ENCODE measurements at regions not wholly inside any gene's neighbourhood (a gene's known extent, or its start where the extent isn't known, plus 50 kb on each side); places are given as distances from the start of the nearest gene placed in this dataset.

DNA sequence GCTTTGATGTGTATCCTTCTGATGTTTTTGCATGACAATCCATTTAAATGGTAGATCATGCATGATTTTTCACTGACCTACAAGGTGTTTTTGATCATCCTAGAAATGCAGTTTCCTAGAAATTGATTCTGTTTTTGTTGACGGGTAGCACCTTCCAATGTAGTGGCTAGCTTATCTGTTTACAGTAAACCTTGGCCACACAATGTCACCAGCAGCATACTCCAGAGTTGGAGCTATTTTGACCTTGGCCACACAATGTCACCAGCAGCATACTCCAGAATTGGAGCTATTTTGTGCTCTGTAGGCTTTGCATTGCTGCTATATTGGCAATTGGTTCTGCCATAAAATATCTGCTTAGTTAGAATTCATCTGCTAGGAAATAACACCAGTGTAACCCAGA is 74.6 kb upstream of the NAA20 start:
- TF ChIP-seq, protein P1, sequence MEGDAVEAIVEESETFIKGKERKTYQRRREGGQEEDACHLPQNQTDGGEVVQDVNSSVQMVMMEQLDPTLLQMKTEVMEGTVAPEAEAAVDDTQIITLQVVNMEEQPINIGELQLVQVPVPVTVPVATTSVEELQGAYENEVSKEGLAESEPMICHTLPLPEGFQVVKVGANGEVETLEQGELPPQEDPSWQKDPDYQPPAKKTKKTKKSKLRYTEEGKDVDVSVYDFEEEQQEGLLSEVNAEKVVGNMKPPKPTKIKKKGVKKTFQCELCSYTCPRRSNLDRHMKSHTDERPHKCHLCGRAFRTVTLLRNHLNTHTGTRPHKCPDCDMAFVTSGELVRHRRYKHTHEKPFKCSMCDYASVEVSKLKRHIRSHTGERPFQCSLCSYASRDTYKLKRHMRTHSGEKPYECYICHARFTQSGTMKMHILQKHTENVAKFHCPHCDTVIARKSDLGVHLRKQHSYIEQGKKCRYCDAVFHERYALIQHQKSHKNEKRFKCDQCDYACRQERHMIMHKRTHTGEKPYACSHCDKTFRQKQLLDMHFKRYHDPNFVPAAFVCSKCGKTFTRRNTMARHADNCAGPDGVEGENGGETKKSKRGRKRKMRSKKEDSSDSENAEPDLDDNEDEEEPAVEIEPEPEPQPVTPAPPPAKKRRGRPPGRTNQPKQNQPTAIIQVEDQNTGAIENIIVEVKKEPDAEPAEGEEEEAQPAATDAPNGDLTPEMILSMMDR (IDR thresholded peaks at IDR 0.05): no peak
- no peak for TF ChIP-seq POLR2A (IDR thresholded peaks at IDR 0.05)
- intact Hi-C loops (cut with DNase I): no loop called here
- Histone ChIP-seq H3K9me3 (replicated peaks in 1 of 3) (no peaks in the 10 kb centered on the region), H3K4me1 (replicated peaks in 1 of 2) (peaks cover 0 to 35% of the 10 kb centered on the region in 2 donors), H3K27ac (peak overlapping the region in 2 of 5 donors; percentile 35 to 50), H3K27me3 (no peaks in the 10 kb centered on the region), H3K4me3 (no peak overlapping the region), H3K36me3 (replicated peaks in 1 of 2) (peaks cover 0 to 5% of the 10 kb centered on the region in 2 donors)
- DNase-seq: no peak
- WGBS, 4 donors: 27 to 97% (median 68%) methylated on average over 1 of the region's 1 CpG

DNA sequence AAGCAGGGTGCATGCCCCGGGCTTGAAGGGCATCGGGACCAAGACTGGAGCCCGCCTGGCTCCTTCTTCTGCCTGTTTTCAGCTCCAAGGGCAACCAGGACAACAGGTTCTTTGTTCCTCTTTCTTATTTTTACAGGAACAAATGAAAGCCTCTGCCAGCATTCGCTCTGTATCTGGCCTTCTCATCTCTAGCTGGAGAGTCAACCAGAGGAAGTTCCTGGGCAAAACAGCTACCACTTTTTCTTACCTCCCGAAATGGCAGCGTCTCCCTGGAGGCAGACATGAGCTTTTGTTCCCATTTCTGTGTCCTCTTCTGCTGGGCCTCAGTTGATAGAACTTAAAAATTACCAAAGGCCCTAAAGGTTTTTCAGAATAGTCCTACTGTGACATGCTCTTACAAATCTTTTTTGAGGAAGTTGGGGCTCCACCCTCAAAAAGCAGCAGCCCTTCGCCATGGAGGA is 74.1 kb upstream of the NAA20 start:
- peaks cover 0 to 5% of the 10 kb centered on the region in 2 donors for H3K36me3 ChIP-seq (replicated peaks in 1 of 2)
- TF ChIP-seq POLR2A (IDR thresholded peaks at IDR 0.05): no peak
- TF ChIP-seq, protein P1 (IDR thresholded peaks at IDR 0.05): no peak
- H3K4me1 ChIP-seq (replicated peaks in 1 of 2): peaks cover 0 to 35% of the 10 kb centered on the region in 2 donors
- no peak overlapping the region for H3K4me3 ChIP-seq
- no peaks in the 10 kb centered on the region for H3K9me3 ChIP-seq (replicated peaks in 1 of 3)
- peak overlapping the region in 3 of 5 donors; percentile 9 to 50 (median 35) for H3K27ac ChIP-seq
- WGBS, 4 donors: 69 to 79% (median 74%) methylated on average over 7 of the region's 7 CpGs
- no peaks in the 10 kb centered on the region for H3K27me3 ChIP-seq
- DNase-seq: peak in 2 of 7 donors; percentile 33 to 37
- intact Hi-C loops (cut with DNase I): no loop called here

DNA sequence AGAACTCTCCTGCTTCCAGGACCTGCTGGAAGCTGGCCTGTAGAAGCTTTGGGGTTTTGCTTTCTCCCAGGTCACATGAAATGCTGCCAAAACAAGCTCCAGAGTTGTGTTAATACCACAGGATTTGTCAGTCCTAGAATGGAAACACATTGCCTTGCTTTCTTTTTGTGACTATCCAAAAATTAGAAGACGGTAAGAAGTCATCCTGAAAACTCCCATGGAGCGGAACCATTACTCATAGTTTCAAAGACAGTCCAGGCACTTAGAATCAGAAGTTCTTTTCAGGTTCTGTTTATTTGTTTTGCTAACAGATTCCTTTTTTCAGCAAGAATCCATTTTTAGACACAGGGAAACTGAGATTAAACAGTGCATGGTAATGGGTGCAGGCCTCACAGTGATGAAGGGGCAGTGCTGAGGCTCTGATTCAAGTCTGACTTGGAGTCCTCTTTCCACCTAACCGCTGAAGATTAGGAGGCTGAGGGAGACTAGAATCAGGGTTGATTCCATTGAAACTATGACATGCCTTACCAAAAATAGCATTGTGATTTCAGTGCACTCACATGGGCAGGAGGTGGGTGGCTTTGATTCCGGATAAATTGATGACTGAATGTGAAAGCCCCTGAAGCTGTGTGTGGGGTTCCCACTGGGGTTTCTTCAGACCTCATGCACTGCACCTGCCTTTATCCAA is 72.2 kb upstream of the NAA20 start:
- Histone ChIP-seq H3K4me1 (replicated peaks in 1 of 2) (peaks cover 0 to 35% of the 10 kb centered on the region in 2 donors), H3K36me3 (replicated peaks in 1 of 2) (peaks cover 0 to 5% of the 10 kb centered on the region in 2 donors), H3K27me3 (no peaks in the 10 kb centered on the region), H3K27ac (no peak overlapping the region), H3K4me3 (no peak overlapping the region), H3K9me3 (replicated peaks in 1 of 3) (no peaks in the 10 kb centered on the region)
- intact Hi-C loops (cut with DNase I): no loop called here
- WGBS, 4 donors: 77 to 87% (median 82%) methylated on average over 4 of the region's 4 CpGs
- TF ChIP-seq, protein P1 (IDR thresholded peaks at IDR 0.05): no peak
- no peak for TF ChIP-seq POLR2A (IDR thresholded peaks at IDR 0.05)
- DNase-seq: no peak

DNA sequence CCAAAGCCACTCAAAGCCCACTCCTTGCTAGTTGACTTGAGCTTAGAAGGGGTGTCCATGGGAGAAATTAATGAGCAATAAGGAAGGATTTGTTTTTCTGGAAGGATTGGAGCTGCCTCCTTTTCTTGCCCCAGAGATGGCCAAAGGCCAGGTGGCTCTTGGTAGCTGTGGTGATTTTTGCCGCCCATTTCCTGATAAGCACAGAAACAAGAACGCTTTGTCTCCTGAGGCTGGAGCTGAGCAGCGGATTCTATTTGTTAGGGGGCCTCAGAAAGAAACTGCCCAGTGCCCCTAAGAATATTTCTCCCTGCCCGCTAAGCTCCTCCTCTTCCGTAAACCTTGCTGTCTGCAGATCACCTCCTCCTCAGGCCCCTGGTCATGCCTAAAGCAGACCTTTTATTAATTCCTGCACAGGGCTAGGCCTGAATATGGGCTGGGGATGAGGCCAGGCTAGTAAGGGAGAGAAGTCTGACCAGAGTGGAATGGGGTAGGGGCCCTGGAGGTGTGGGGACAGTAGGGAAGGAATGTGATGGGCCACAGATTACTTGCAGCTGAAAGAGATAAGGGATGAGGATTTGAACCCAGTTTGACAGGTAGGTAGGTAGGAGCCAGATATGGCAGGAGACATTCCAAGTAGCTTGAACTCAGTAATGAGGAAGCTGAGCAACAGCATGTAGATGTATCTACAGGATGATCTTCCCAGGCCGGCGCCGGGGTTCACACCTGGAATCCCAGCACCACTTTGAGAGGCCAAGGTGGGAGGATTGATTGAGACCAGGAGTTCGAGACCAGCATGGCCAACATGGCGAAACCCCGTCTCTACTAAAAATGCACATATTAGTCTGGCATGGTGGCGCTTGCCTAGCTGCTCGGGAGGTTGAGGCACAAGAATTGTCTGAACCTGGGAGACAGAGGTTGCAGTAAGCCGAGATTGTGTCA is 71.2 kb upstream of the NAA20 start:
- WGBS, 4 donors: 90 to 95% (median 91%) methylated on average over 14 of the region's 14 CpGs
- Histone ChIP-seq H3K4me1 (replicated peaks in 1 of 2) (peaks cover 0 to 27% of the 10 kb centered on the region in 2 donors), H3K27me3 (no peaks in the 10 kb centered on the region), H3K4me3 (no peak overlapping the region), H3K9me3 (replicated peaks in 1 of 3) (no peaks in the 10 kb centered on the region), H3K27ac (peak overlapping the region in 1 of 5 donors; percentile 54), H3K36me3 (replicated peaks in 1 of 2) (peaks cover 0 to 4% of the 10 kb centered on the region in 2 donors)
- no peak for DNase-seq
- TF ChIP-seq, protein P1 (IDR thresholded peaks at IDR 0.05): no peak
- TF ChIP-seq POLR2A (IDR thresholded peaks at IDR 0.05): no peak
- intact Hi-C loops (cut with DNase I): no loop called here

Measured in adrenal gland (tissue), 9 donors.